GM23338 (cell line): ENCODE measurements at regions not wholly inside any gene's neighbourhood (a gene's known extent, or its start where the extent isn't known, plus 50 kb on each side); places are given as distances from the start of the nearest gene placed in this dataset.

ENCODE experiments used
- ATAC-seq: fragments of 200-7000 bp; cut with Tn5 transposase; 3 replicates; pipeline ENCODE4 v1.9.1; 2020
- DNase-seq: peaks from one replicate; pipeline ENCODE4 v3.0.0-alpha.2; 2015; ENCODE audit warnings: low spot score
- H2AFZ ChIP-seq: fragments of 200-600 bp; sonication (generic); 2 replicates; pipeline ENCODE4 v1.8.0; 2016; ENCODE audit warnings: antibody characterized with exemption, mild to moderate bottlenecking, moderate library complexity
- H3F3A ChIP-seq: fragments of 200-600 bp; sonication (generic); replicated peaks from 2 replicates; pipeline ENCODE4 v1.8.0; 2017; ENCODE audit warnings: antibody characterized with exemption, mixed run types, low read depth
- H3K27ac ChIP-seq: fragments of 200-600 bp; sonication (generic); 2 replicates; pipeline ENCODE4 v1.6.1; 2016; ENCODE audit warnings: low read depth
- H3K27me3 ChIP-seq: fragments of 200-600 bp; sonication (generic); 2 replicates; pipeline ENCODE4 v1.8.0; 2016; ENCODE audit warnings: mild to moderate bottlenecking, mixed run types, moderate library complexity; ENCODE audit not compliant: insufficient read depth
- H3K36me3 ChIP-seq: fragments of 200-600 bp; sonication (generic); 2 replicates; pipeline ENCODE4 v1.8.0; 2016; ENCODE audit warnings: mild to moderate bottlenecking; ENCODE audit not compliant: insufficient read depth
- H3K4me1 ChIP-seq: fragments of 200-600 bp; sonication (generic); 2 replicates; pipeline ENCODE4 v1.8.0; 2016; ENCODE audit warnings: mild to moderate bottlenecking, moderate library complexity; ENCODE audit not compliant: insufficient read depth
- H3K4me2 ChIP-seq: fragments of 200-600 bp; sonication (generic); 2 replicates; pipeline ENCODE4 v1.7.1; 2017; ENCODE audit warnings: mixed run types
- H3K4me3 ChIP-seq: fragments of 200-600 bp; sonication (generic); 2 replicates; pipeline ENCODE4 v1.6.1; 2016; ENCODE audit warnings: mixed run types
- H3K79me2 ChIP-seq: fragments of 200-600 bp; sonication (generic); replicated peaks from 2 replicates; pipeline ENCODE4 v1.8.0; 2017; ENCODE audit warnings: mild to moderate bottlenecking; ENCODE audit not compliant: insufficient read depth
- H3K9me2 ChIP-seq: fragments of 200-600 bp; sonication (generic); 2 replicates; pipeline ENCODE4 v1.8.0; 2017; ENCODE audit not compliant: insufficient read depth
- H4K20me1 ChIP-seq: fragments of 200-600 bp; sonication (generic); replicated peaks from 2 replicates; pipeline ENCODE4 v1.8.0; 2017; ENCODE audit warnings: mild to moderate bottlenecking; ENCODE audit not compliant: insufficient read depth
- H3K27ac Mint-ChIP-seq: 2 replicates; pipeline ENCODE4 v1.8.0; 2020; ENCODE audit warnings: inconsistent platforms, mild to moderate bottlenecking, moderate library complexity, mixed read lengths
- H3K27me3 Mint-ChIP-seq: 3 replicates; pipeline ENCODE4 v1.8.0; 2022; ENCODE audit warnings: low read depth, mild to moderate bottlenecking, moderate library complexity, mixed read lengths, inconsistent platforms; ENCODE audit not compliant: insufficient read depth, poor library complexity
- H3K36me3 Mint-ChIP-seq: 3 replicates; pipeline ENCODE4 v1.8.0; 2021; ENCODE audit warnings: low read depth, mild to moderate bottlenecking, inconsistent platforms, moderate library complexity, mixed read lengths
- H3K4me1 Mint-ChIP-seq: 3 replicates; pipeline ENCODE4 v1.8.0; 2020; ENCODE audit warnings: mild to moderate bottlenecking, inconsistent platforms, mixed read lengths
- H3K4me3 Mint-ChIP-seq: 3 replicates; pipeline ENCODE4 v1.8.0; 2021; ENCODE audit warnings: moderate library complexity, mild to moderate bottlenecking, inconsistent platforms, mixed read lengths
- H3K9me3 Mint-ChIP-seq: 3 replicates; pipeline ENCODE4 v1.8.0; 2020; ENCODE audit warnings: moderate library complexity, mild to moderate bottlenecking, inconsistent platforms, mixed read lengths
- CREB1 ChIP-seq: fragments of 250-450 bp; sonication (Bioruptor Pico); IDR thresholded peaks from 2 replicates; pipeline ENCODE4 v1.5.0; 2020; ENCODE audit warnings: low read depth, mild to moderate bottlenecking, moderate library complexity
- CTCF ChIP-seq, 2 experiments: fragments of 200-600 bp in 1 of 2; sonication (generic) in 1 of 2; conservative IDR thresholded peaks; 2 replicates each; pipeline versions ENCODE4 v1.5.1 to v1.6.1; 2016 to 2017; ENCODE audit warnings: antibody characterized with exemption in 2 of 2, low read depth in 2 of 2, mild to moderate bottlenecking in 2 of 2, moderate library complexity in 1 of 2
- ETS1 ChIP-seq: IDR thresholded peaks from 2 replicates; pipeline ENCODE4 v1.6.1; 2016; ENCODE audit warnings: antibody characterized with exemption
- EZH2 ChIP-seq: fragments of 200-600 bp; sonication (generic); IDR thresholded peaks from one replicate; pipeline ENCODE4 v1.8.0; 2017; ENCODE audit warnings: antibody characterized with exemption, mild to moderate bottlenecking, low read depth; ENCODE audit not compliant: unreplicated experiment
- NANOG ChIP-seq: IDR thresholded peaks from 2 replicates; pipeline ENCODE4 v1.6.1; 2016; ENCODE audit warnings: antibody characterized with exemption, borderline replicate concordance
- POLR2AphosphoS5 ChIP-seq: IDR thresholded peaks from 2 replicates; pipeline ENCODE4 v1.6.1; 2016; ENCODE audit warnings: antibody characterized with exemption, low read depth
- ZNF114 ChIP-seq: fragments of 250-450 bp; sonication (Bioruptor Pico); IDR thresholded peaks from 2 replicates; pipeline ENCODE4 v1.5.0; 2020; ENCODE audit warnings: mild to moderate bottlenecking, moderate library complexity
- TF ChIP-seq, protein P1 (sequence below): fragments of 250-450 bp; sonication (Bioruptor Pico); IDR thresholded peaks from 2 replicates; pipeline ENCODE4 v1.5.0; 2020; ENCODE audit warnings: mild to moderate bottlenecking, moderate library complexity

DNA sequence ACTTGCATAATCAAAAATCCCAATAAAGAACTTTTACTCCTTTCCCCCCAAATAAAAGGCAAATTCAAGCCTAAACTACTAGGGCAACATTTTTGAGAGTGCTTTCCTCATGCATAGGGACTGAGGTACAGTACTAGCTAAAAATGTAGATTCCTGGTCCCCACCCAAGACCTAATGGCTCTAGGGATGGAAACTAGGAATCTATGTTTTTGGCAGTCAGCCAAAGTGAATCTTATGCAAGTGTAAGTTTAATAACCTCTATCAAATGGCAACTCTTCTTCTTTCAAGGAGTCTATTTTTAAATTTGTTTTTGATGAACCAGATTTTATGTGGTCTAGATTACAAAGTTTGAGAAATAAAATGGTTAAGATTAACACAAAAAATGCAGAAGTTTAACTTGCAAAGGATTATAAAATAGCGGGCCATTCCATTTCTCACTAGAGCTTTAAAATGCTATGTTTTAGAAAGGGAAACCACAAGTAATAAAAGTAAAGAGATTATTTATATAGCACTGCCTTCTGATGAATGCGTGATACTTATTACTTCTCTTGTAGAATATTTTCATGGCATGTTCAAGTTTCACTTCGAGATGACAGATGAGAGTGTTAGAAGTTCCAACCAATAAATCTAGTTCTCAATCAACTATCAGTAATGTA, 70.4 kb upstream of the MDFIC start:
- Histone ChIP-seq H3K27me3 (no peaks in the 10 kb centered on the region), H3F3A (no peaks in the 10 kb centered on the region), H3K79me2 (no peaks in the 10 kb centered on the region), H4K20me1 (no peaks in the 10 kb centered on the region), H3K4me2 (no peak overlapping the region), H3K4me1 (0 out of 2 replicates have a peak, but pooled peaks cover 14% of the 10 kb centered on the region), H3K27ac (no peak overlapping the region), H3K4me3 (no peak overlapping the region), H3K9me2 (no peaks in the 10 kb centered on the region), H2AFZ (no peak overlapping the region), H3K36me3 (no peaks in the 10 kb centered on the region)
- Mint-ChIP-seq H3K4me1 (peaks cover 21% of the 10 kb centered on the region; the same call in 2 of the 3 replicates), H3K9me3 (no peaks in the 10 kb centered on the region), H3K27ac (no peak overlapping the region), H3K27me3 (no peaks in the 10 kb centered on the region), H3K36me3 (no peaks in the 10 kb centered on the region), H3K4me3 (no peak overlapping the region)
- no peak for TF ChIP-seq POLR2AphosphoS5
- DNase-seq (no peak), ATAC-seq (no peak)

GRCh38 chr7:114852293-114852692, 69.6 kb upstream of the MDFIC start:
- no peak overlapping the region for H3K27ac Mint-ChIP-seq
- H2AFZ ChIP-seq: no peak overlapping the region
- H3K4me1 Mint-ChIP-seq: peaks cover 26% of the 10 kb centered on the region; the same call in 2 of the 3 replicates
- no peaks in the 10 kb centered on the region for H3K79me2 ChIP-seq
- no peaks in the 10 kb centered on the region for H3K9me2 ChIP-seq
- ATAC-seq (no peak), DNase-seq (no peak)
- no peak overlapping the region for H3K4me2 ChIP-seq
- H3F3A ChIP-seq: no peaks in the 10 kb centered on the region
- H3K27me3 ChIP-seq: no peaks in the 10 kb centered on the region
- H3K4me3 ChIP-seq: no peak overlapping the region
- no peak overlapping the region for H3K4me3 Mint-ChIP-seq
- no peak for TF ChIP-seq CTCF (conservative IDR thresholded peaks at IDR 0.05; ENCODE audit: low read depth in 2 of 2)
- TF ChIP-seq CREB1 (CRISPR knock-in tag): no peak
- H3K36me3 Mint-ChIP-seq: no peaks in the 10 kb centered on the region
- no peaks in the 10 kb centered on the region for H4K20me1 ChIP-seq
- 0 out of 2 replicates have a peak, but pooled peaks cover 14% of the 10 kb centered on the region for H3K4me1 ChIP-seq
- H3K27ac ChIP-seq: no peak overlapping the region
- no peaks in the 10 kb centered on the region for H3K36me3 ChIP-seq
- H3K9me3 Mint-ChIP-seq: no peaks in the 10 kb centered on the region
- H3K27me3 Mint-ChIP-seq: no peaks in the 10 kb centered on the region

GRCh38 chr7:114853189-114853588, 68.7 kb upstream of the MDFIC start:
- H3K27me3 ChIP-seq: no peaks in the 10 kb centered on the region
- 0 out of 2 replicates have a peak, but pooled peaks cover 14% of the 10 kb centered on the region for H3K4me1 ChIP-seq
- ATAC-seq (no peak), DNase-seq (no peak)
- no peaks in the 10 kb centered on the region; the same call in 1 of the 2 replicates for H3K9me2 ChIP-seq
- H4K20me1 ChIP-seq: no peaks in the 10 kb centered on the region
- no peak overlapping the region for H3K27ac Mint-ChIP-seq
- H3K4me2 ChIP-seq: no peak overlapping the region
- no peak overlapping the region for H3K4me3 Mint-ChIP-seq
- no peaks in the 10 kb centered on the region for H3K36me3 Mint-ChIP-seq
- H3F3A ChIP-seq: no peaks in the 10 kb centered on the region
- H3K36me3 ChIP-seq: no peaks in the 10 kb centered on the region
- no peaks in the 10 kb centered on the region for H3K9me3 Mint-ChIP-seq
- no peak overlapping the region for H3K27ac ChIP-seq
- no peak overlapping the region for H3K4me3 ChIP-seq
- H3K4me1 Mint-ChIP-seq: peaks cover 32% of the 10 kb centered on the region; the same call in 2 of the 3 replicates
- H3K27me3 Mint-ChIP-seq: no peaks in the 10 kb centered on the region
- no peaks in the 10 kb centered on the region for H3K79me2 ChIP-seq
- no peak overlapping the region for H2AFZ ChIP-seq
- no peak for TF ChIP-seq NANOG
- no peak for TF ChIP-seq ZNF114 (CRISPR knock-in tag)
- TF ChIP-seq, protein P1, sequence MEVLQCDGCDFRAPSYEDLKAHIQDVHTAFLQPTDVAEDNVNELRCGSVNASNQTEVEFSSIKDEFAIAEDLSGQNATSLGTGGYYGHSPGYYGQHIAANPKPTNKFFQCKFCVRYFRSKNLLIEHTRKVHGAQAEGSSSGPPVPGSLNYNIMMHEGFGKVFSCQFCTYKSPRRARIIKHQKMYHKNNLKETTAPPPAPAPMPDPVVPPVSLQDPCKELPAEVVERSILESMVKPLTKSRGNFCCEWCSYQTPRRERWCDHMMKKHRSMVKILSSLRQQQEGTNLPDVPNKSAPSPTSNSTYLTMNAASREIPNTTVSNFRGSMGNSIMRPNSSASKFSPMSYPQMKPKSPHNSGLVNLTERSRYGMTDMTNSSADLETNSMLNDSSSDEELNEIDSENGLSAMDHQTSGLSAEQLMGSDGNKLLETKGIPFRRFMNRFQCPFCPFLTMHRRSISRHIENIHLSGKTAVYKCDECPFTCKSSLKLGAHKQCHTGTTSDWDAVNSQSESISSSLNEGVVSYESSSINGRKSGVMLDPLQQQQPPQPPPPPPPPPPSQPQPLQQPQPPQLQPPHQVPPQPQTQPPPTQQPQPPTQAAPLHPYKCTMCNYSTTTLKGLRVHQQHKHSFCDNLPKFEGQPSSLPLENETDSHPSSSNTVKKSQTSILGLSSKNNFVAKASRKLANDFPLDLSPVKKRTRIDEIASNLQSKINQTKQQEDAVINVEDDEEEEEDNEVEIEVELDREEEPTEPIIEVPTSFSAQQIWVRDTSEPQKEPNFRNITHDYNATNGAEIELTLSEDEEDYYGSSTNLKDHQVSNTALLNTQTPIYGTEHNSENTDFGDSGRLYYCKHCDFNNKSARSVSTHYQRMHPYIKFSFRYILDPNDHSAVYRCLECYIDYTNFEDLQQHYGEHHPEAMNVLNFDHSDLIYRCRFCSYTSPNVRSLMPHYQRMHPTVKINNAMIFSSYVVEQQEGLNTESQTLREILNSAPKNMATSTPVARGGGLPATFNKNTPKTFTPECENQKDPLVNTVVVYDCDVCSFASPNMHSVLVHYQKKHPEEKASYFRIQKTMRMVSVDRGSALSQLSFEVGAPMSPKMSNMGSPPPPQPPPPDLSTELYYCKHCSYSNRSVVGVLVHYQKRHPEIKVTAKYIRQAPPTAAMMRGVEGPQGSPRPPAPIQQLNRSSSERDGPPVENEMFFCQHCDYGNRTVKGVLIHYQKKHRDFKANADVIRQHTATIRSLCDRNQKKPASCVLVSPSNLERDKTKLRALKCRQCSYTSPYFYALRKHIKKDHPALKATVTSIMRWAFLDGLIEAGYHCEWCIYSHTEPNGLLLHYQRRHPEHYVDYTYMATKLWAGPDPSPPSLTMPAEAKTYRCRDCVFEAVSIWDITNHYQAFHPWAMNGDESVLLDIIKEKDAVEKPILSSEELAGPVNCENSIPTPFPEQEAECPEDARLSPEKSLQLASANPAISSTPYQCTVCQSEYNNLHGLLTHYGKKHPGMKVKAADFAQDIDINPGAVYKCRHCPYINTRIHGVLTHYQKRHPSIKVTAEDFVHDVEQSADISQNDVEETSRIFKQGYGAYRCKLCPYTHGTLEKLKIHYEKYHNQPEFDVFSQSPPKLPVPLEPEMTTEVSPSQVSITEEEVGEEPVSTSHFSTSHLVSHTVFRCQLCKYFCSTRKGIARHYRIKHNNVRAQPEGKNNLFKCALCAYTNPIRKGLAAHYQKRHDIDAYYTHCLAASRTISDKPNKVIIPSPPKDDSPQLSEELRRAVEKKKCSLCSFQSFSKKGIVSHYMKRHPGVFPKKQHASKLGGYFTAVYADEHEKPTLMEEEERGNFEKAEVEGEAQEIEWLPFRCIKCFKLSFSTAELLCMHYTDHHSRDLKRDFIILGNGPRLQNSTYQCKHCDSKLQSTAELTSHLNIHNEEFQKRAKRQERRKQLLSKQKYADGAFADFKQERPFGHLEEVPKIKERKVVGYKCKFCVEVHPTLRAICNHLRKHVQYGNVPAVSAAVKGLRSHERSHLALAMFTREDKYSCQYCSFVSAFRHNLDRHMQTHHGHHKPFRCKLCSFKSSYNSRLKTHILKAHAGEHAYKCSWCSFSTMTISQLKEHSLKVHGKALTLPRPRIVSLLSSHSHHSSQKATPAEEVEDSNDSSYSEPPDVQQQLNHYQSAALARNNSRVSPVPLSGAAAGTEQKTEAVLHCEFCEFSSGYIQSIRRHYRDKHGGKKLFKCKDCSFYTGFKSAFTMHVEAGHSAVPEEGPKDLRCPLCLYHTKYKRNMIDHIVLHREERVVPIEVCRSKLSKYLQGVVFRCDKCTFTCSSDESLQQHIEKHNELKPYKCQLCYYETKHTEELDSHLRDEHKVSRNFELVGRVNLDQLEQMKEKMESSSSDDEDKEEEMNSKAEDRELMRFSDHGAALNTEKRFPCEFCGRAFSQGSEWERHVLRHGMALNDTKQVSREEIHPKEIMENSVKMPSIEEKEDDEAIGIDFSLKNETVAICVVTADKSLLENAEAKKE: no peak
- no peak for TF ChIP-seq ETS1
- TF ChIP-seq EZH2: no peak
